ENCODE measurements at regions not wholly inside any gene's neighbourhood (a gene's known extent, or its start where the extent isn't known, plus 50 kb on each side); places are given as distances from the start of the nearest gene placed in this dataset.

- Histone ChIP-seq H3K36me3 (ENCODE audit: control insufficient read depth in 2 of 2, extremely low read depth in 1 of 2, insufficient read depth in 2 of 2, low read length in 2 of 2) (no peaks in the 10 kb centered on the region), H3K27me3 (ENCODE audit: control insufficient read depth in 2 of 2, insufficient read depth in 2 of 2, low read length in 2 of 2) (no peaks in the 10 kb centered on the region), H3K4me1 (ENCODE audit: control insufficient read depth, extremely low read depth, insufficient read depth, low read length) (no peaks in the 10 kb centered on the region), H3K9me3 (replicated peaks; ENCODE audit: control insufficient read depth, insufficient read depth, low read length) (no peaks in the 10 kb centered on the region), H3K4me2 (ENCODE audit: insufficient read depth, low read length) (no peak overlapping the region), H3K4me3 (replicated peaks in 1 of 3; ENCODE audit: insufficient read depth in 1 of 3, low read depth in 1 of 3, low read length in 3 of 3) (no peak overlapping the region), H3K79me2 (ENCODE audit: control insufficient read depth, insufficient read depth, low read length) (no peaks in the 10 kb centered on the region), H3K9me1 (replicated peaks; ENCODE audit: control insufficient read depth, extremely low read depth, insufficient read depth, low read length) (no peaks in the 10 kb centered on the region), H2AFZ (ENCODE audit: low read depth, low read length) (no peak overlapping the region), H4K20me1 (replicated peaks; ENCODE audit: control insufficient read depth, extremely low read depth, insufficient read depth, low read length) (no peaks in the 10 kb centered on the region), H3K9ac (replicated peaks; ENCODE audit: extremely low read depth, insufficient read depth, low read length) (no peak overlapping the region), H3K27ac (ENCODE audit: insufficient read depth, low read depth, low read length) (no peak overlapping the region)
- DNase-seq (ENCODE audit: low read depth, low spot score): no peak
- intact Hi-C loops (cut with micrococcal nuclease): no loop called here
- no peak for TF ChIP-seq FOS (IDR thresholded peaks at IDR 0.05; ENCODE audit: borderline replicate concordance, insufficient read depth, low read length)
- no peak for TF ChIP-seq POLR2A (IDR thresholded peaks at IDR 0.05; ENCODE audit: low read depth, low read length)
- ChIA-PET CTCF (no interaction called here), POLR2A (no interaction called here)
- dilution Hi-C loops (cut with MboI; ENCODE audit: extremely low pct_ligation_motif_present, low sequenced_read_pairs): no loop called here
- FAIRE-seq: no peak
- BruUV-seq (replicated peaks): no TSS peak
Observed at GRCh38 chr21:20207335-20207734, 790.9 kb upstream of the NCAM2 start.

GRCh38 chr21:20215959-20216358 lies 782.2 kb upstream of the NCAM2 start:
- no peaks in the 10 kb centered on the region for H3K4me1 ChIP-seq (ENCODE audit: control insufficient read depth, extremely low read depth, insufficient read depth, low read length)
- POLR2A ChIA-PET: no interaction called here
- H4K20me1 ChIP-seq (replicated peaks; ENCODE audit: control insufficient read depth, extremely low read depth, insufficient read depth, low read length): no peaks in the 10 kb centered on the region
- H3K9me3 ChIP-seq (replicated peaks; ENCODE audit: control insufficient read depth, insufficient read depth, low read length): peaks cover 4% of the 10 kb centered on the region
- H3K4me3 ChIP-seq (replicated peaks in 1 of 3; ENCODE audit: insufficient read depth in 1 of 3, low read depth in 1 of 3, low read length in 3 of 3): no peak overlapping the region
- no peaks in the 10 kb centered on the region for H3K36me3 ChIP-seq (ENCODE audit: control insufficient read depth in 2 of 2, extremely low read depth in 1 of 2, insufficient read depth in 2 of 2, low read length in 2 of 2)
- no peak overlapping the region for H3K4me2 ChIP-seq (ENCODE audit: insufficient read depth, low read length)
- DNase-seq (ENCODE audit: low read depth, low spot score) (no peak), FAIRE-seq (no peak)
- H3K79me2 ChIP-seq (ENCODE audit: control insufficient read depth, insufficient read depth, low read length): no peaks in the 10 kb centered on the region
- TF ChIP-seq JUN (IDR thresholded peaks at IDR 0.05; ENCODE audit: borderline replicate concordance, insufficient read depth, insufficient read length, low read depth): no peak
- no peak for TF ChIP-seq FOS (IDR thresholded peaks at IDR 0.05; ENCODE audit: borderline replicate concordance, insufficient read depth, low read length)
- TF ChIP-seq EZH2 (IDR thresholded peaks at IDR 0.05; ENCODE audit: borderline replicate concordance, low read depth, low read length, severe bottlenecking): no peak
- TF ChIP-seq GATA2 (IDR thresholded peaks at IDR 0.05; ENCODE audit: insufficient read depth, insufficient read length, low read depth, low read length): no peak
- TF ChIP-seq CTCF (IDR thresholded peaks at IDR 0.05; ENCODE audit: extremely low read depth in 1 of 2, insufficient read depth in 1 of 2, low read depth in 1 of 2, low read length in 2 of 2): no peak
- no peak for TF ChIP-seq MAX (IDR thresholded peaks at IDR 0.05; ENCODE audit: insufficient read depth, insufficient read length)
- no peak for TF ChIP-seq MYC (IDR thresholded peaks at IDR 0.05; ENCODE audit: low read depth, low read length)
- no peak for TF ChIP-seq POLR2A (IDR thresholded peaks at IDR 0.05; ENCODE audit: low read depth, low read length)
- TF ChIP-seq POLR2AphosphoS5 (IDR thresholded peaks at IDR 0.05; ENCODE audit: insufficient read depth, low read depth, low read length): no peak
- no peak overlapping the region for H3K9ac ChIP-seq (replicated peaks; ENCODE audit: extremely low read depth, insufficient read depth, low read length)
- dilution Hi-C loops (cut with MboI; ENCODE audit: extremely low pct_ligation_motif_present, low sequenced_read_pairs) (no loop called here), intact Hi-C loops (cut with micrococcal nuclease) (no loop called here)
- BruUV-seq (replicated peaks): no TSS peak
- no peaks in the 10 kb centered on the region for H3K27me3 ChIP-seq (ENCODE audit: control insufficient read depth in 2 of 2, insufficient read depth in 2 of 2, low read length in 2 of 2)
- H2AFZ ChIP-seq (ENCODE audit: low read depth, low read length): no peak overlapping the region
- CTCF ChIA-PET: no interaction called here
- no peaks in the 10 kb centered on the region for H3K9me1 ChIP-seq (replicated peaks; ENCODE audit: control insufficient read depth, extremely low read depth, insufficient read depth, low read length)
- no peak overlapping the region for H3K27ac ChIP-seq (ENCODE audit: insufficient read depth, low read depth, low read length)

All from endothelial cell of umbilical vein (primary cell).